Activated CD4-positive, alpha-beta memory T cell treated with anti-CD3 and anti-CD28 coated beads, Interleukin-2, amount 10 ng/mL, durations not matched to agents 7 days and 5 days (primary cell): ENCODE measurements at regions not wholly inside any gene's neighbourhood (a gene's known extent, or its start where the extent isn't known, plus 50 kb on each side); places are given as distances from the start of the nearest gene placed in this dataset.

Experiments used
- CTCF ChIA-PET: fragments of 350-600 bp; sonication (Branson Sonifier 250); formaldehyde crosslinking; loops from one replicate; lab custom pipeline; 2021; ENCODE audit warnings: antibody characterized with exemption, inconsistent platforms; lab: Charles Lee
- POLR2A ChIA-PET: fragments of 350-600 bp; sonication (Branson Sonifier 250); formaldehyde crosslinking; loops from one replicate; lab custom pipeline; 2021; ENCODE audit warnings: antibody characterized with exemption; lab: Charles Lee
- DNase-seq: peaks from one replicate; pipeline ENCODE4 v3.0.0-alpha.2; 2020
- H3K27ac Mint-ChIP-seq: one replicate; pipeline ENCODE4 v1.8.0; 2021; ENCODE audit warnings: mild to moderate bottlenecking, mixed read lengths
- H3K27me3 Mint-ChIP-seq: one replicate; pipeline ENCODE4 v1.8.0; 2021; ENCODE audit warnings: mixed read lengths
- H3K36me3 Mint-ChIP-seq: one replicate; pipeline ENCODE4 v1.8.0; 2021; ENCODE audit warnings: low read depth, mixed read lengths
- H3K4me1 Mint-ChIP-seq: one replicate; pipeline ENCODE4 v1.8.0; 2021; ENCODE audit warnings: mixed read lengths
- H3K4me3 Mint-ChIP-seq: one replicate; pipeline ENCODE4 v1.8.0; 2021; ENCODE audit warnings: mild to moderate bottlenecking, mixed read lengths
- H3K9me3 Mint-ChIP-seq: one replicate; pipeline ENCODE4 v1.8.0; 2021; ENCODE audit warnings: mixed read lengths

DNA sequence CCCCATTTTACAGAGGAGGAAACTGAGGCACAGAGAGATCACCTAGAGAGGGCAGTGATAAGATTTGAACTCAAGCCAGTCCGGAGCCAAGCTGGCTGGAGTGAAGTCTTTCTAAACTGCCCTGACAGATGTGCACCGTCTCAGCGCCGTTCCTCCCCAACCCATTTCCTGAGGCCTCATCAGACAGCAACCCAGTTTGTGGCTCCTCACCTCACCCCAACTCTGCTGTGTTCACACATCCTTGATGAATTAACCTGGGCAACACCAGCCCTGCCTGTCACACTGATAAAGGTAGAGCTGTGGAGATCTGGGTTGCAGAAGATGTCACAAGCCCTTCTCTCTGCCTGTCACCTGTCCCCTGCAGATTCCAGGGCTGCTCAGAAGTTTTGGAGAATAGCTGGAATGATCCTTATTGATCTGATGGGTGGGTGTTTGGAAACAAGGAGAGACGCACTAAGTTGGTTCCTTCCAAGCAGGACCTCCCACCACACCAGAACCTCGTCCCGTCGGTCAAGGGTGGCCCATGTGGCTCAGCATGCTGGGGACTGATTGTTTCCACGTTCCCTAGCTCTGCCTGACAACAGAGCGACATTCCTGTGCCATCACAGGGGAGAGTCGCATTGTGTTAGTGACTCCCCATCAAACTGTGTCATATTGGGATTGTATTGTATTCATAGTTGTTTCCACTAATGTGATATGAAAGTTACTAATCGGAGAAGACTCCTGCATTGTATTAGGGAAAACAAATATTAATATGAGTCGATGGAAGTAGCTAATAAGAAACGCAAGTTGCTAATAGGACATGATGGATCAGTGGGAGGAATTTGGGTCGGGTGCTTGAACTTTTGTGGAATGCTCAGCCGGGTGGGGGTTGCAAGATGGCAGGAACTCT, 200.6 kb downstream of the PHETA1 start:
- DNase-seq = no peak
- H3K4me3 Mint-ChIP-seq = no peak overlapping the region
- H3K36me3 Mint-ChIP-seq = no peaks in the 10 kb centered on the region
- peaks cover 4% of the 10 kb centered on the region for H3K4me1 Mint-ChIP-seq
- no peak overlapping the region for H3K27ac Mint-ChIP-seq
- ChIA-PET CTCF (no interaction called here), POLR2A (no interaction called here)
- peaks cover 4% of the 10 kb centered on the region for H3K27me3 Mint-ChIP-seq
- H3K9me3 Mint-ChIP-seq = no peaks in the 10 kb centered on the region

DNA sequence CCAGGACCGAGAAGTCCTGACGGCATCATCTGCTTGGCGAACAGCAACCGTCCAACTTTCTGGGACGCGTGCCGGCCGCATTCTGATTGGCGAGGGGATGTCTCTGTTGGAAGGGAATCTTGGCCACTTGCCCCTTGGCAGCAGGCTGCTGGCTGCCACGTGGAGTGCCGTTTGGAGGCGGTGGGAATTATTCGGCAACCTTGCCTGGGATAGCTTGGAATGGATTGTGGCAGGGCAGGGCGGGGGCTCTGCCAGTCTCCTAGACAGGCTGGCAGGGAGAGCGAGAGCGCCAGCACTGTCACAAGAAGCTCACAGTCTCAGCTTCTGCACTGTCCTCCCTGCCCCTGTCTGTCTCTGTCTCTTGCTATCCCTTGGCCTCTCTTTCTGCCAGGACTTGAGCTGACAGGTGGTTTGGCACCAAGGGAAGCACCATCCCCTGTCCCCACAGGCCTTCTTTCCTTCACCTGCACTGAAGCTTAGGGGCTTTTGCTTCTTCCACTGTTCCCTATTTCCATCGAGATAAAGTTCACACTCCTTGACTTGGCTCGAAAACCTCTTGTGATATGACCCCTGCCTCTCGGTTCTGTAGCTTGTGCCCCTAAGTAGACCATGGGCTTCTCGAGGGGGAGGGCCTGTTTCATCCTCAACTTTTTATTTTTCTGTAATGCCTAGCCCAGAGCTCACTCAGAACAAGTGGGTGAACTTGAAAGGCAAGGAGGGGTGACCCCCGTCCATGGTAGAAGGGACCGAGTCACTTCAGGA, 201.9 kb downstream of the PHETA1 start:
- Mint-ChIP-seq H3K27me3 (peaks cover 3% of the 10 kb centered on the region), H3K4me3 (no peak overlapping the region), H3K4me1 (peaks cover 4% of the 10 kb centered on the region), H3K9me3 (no peaks in the 10 kb centered on the region), H3K36me3 (no peaks in the 10 kb centered on the region), H3K27ac (no peak overlapping the region)
- no peak for DNase-seq
- ChIA-PET POLR2A (no interaction called here), CTCF (interaction anchor here (0.7 kb wide), 1 partner anchor 9 kb away, joined by 4 read pairs; no protein-coding TSS in a partner anchor)

- ChIA-PET CTCF (no interaction called here), POLR2A (no interaction called here)
- Mint-ChIP-seq H3K27ac (no peak overlapping the region), H3K4me3 (no peak overlapping the region), H3K4me1 (peaks cover 4% of the 10 kb centered on the region), H3K27me3 (no peaks in the 10 kb centered on the region), H3K36me3 (no peaks in the 10 kb centered on the region), H3K9me3 (no peaks in the 10 kb centered on the region)
- DNase-seq = no peak
Measured at GRCh38 chr12:111164833-111165525, 203.9 kb downstream of the PHETA1 start.

- Mint-ChIP-seq H3K4me1 (peaks cover 4% of the 10 kb centered on the region), H3K36me3 (no peaks in the 10 kb centered on the region), H3K9me3 (no peaks in the 10 kb centered on the region), H3K27me3 (no peaks in the 10 kb centered on the region), H3K27ac (no peak overlapping the region), H3K4me3 (no peak overlapping the region)
- POLR2A ChIA-PET = no interaction called here
- CTCF ChIA-PET = no interaction called here
- no peak for DNase-seq
Measured at GRCh38 chr12:111163422-111163821, 205.5 kb downstream of the PHETA1 start.

DNA sequence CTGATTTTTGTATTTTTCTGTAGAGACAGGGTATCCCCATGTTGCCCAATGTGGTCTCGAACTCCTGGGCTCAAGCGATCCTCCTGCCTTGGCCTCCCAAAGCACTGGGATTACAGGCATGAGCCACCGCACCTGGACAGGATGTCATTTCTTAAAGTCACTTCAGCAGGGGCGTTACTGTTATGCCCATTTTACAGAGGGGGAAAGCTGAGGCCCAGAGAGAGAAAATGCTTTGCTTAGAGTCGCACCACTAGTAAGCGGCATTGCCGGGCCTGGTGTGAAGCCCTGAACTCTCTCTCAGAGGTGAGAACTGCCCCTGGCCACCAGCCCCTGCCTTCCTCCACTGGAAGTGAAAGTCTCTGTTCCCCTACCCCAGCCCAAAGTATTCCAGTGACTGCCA, 207.0 kb downstream of the PHETA1 start:
- no peaks in the 10 kb centered on the region for H3K4me1 Mint-ChIP-seq
- H3K27ac Mint-ChIP-seq = no peak overlapping the region
- CTCF ChIA-PET = no interaction called here
- no peak for DNase-seq
- POLR2A ChIA-PET = no interaction called here
- H3K27me3 Mint-ChIP-seq = no peaks in the 10 kb centered on the region
- H3K4me3 Mint-ChIP-seq = no peak overlapping the region
- no peaks in the 10 kb centered on the region for H3K9me3 Mint-ChIP-seq
- no peaks in the 10 kb centered on the region for H3K36me3 Mint-ChIP-seq

- no peaks in the 10 kb centered on the region for H3K36me3 Mint-ChIP-seq
- CTCF ChIA-PET = no interaction called here
- no peak overlapping the region for H3K27ac Mint-ChIP-seq
- peaks cover 2% of the 10 kb centered on the region for H3K27me3 Mint-ChIP-seq
- POLR2A ChIA-PET = no interaction called here
- no peak overlapping the region for H3K4me3 Mint-ChIP-seq
- no peak for DNase-seq
- no peaks in the 10 kb centered on the region for H3K9me3 Mint-ChIP-seq
- no peaks in the 10 kb centered on the region for H3K4me1 Mint-ChIP-seq
Measured at GRCh38 chr12:111160350-111161241, 208.3 kb downstream of the PHETA1 start.

DNA sequence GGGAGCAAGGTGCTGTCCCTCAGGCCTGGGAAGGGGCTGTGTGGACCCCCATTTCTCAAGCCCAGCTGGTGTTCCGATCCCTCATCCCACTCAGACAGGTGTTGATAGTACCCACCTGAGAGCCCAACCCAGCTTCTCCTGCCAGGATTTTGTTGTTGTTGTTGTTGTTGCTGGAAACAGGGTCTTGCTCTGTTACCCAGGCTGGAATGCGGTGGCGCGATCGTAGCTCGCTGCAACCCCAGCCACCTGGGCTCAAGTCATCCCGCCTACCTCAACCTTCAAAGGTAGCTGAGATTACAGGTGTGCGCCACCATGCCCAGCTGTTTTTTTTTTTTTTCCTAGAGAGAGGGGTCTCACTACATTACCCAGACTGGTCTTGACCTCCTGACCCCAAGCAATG, 209.9 kb downstream of the PHETA1 start:
- Mint-ChIP-seq H3K27ac (no peak overlapping the region), H3K27me3 (peaks cover 2% of the 10 kb centered on the region), H3K9me3 (no peaks in the 10 kb centered on the region), H3K4me1 (no peaks in the 10 kb centered on the region), H3K4me3 (no peak overlapping the region), H3K36me3 (no peaks in the 10 kb centered on the region)
- ChIA-PET CTCF (no interaction called here), POLR2A (no interaction called here)
- no peak for DNase-seq

GRCh38 chr12:111157486-111157885, 211.4 kb downstream of the PHETA1 start:
- no peaks in the 10 kb centered on the region for H3K9me3 Mint-ChIP-seq
- H3K4me1 Mint-ChIP-seq = no peaks in the 10 kb centered on the region
- CTCF ChIA-PET = interaction anchor here (0.6 kb wide), 1 partner anchor 1308 kb away, joined by 3 read pairs; no protein-coding TSS in a partner anchor
- H3K36me3 Mint-ChIP-seq = no peaks in the 10 kb centered on the region
- H3K27ac Mint-ChIP-seq = no peak overlapping the region
- H3K27me3 Mint-ChIP-seq = peaks cover 2% of the 10 kb centered on the region
- POLR2A ChIA-PET = no interaction called here
- no peak for DNase-seq
- H3K4me3 Mint-ChIP-seq = no peak overlapping the region

- Mint-ChIP-seq H3K4me3 (no peak overlapping the region), H3K36me3 (no peaks in the 10 kb centered on the region), H3K27ac (no peak overlapping the region), H3K27me3 (peaks cover 6% of the 10 kb centered on the region), H3K4me1 (no peaks in the 10 kb centered on the region), H3K9me3 (no peaks in the 10 kb centered on the region)
- DNase-seq = no peak
- CTCF ChIA-PET = no interaction called here
- POLR2A ChIA-PET = no interaction called here
Measured at GRCh38 chr12:111156304-111156703, 212.6 kb downstream of the PHETA1 start.

- DNase-seq = no peak
- POLR2A ChIA-PET = no interaction called here
- H3K4me3 Mint-ChIP-seq = no peak overlapping the region
- no peaks in the 10 kb centered on the region for H3K4me1 Mint-ChIP-seq
- H3K27ac Mint-ChIP-seq = no peak overlapping the region
- H3K27me3 Mint-ChIP-seq = peaks cover 6% of the 10 kb centered on the region
- no peaks in the 10 kb centered on the region for H3K36me3 Mint-ChIP-seq
- CTCF ChIA-PET = no interaction called here
- no peaks in the 10 kb centered on the region for H3K9me3 Mint-ChIP-seq
Measured at GRCh38 chr12:111155521-111155920, 213.4 kb downstream of the PHETA1 start.

DNA sequence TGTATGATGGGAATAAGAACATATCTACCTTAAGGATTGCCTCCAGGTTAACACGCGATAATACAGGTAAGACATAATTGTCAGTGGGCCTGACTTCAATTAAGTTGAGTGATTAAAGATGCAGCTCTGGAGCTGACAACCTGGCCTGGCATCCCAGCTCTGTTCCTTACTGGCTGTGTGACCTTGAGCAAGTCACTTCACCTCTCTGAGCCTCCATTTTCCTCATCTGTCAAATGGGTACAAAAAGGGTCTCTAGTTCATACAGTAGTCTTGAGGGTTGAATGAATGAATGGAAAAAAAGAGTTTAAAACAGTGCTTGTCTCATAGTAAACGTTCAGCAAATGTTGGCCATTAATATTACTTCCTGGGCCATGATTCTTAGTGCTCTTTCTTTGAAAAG, 213.9 kb downstream of the PHETA1 start:
- H3K27ac Mint-ChIP-seq = no peak overlapping the region
- H3K4me1 Mint-ChIP-seq = no peaks in the 10 kb centered on the region
- ChIA-PET CTCF (no interaction called here), POLR2A (no interaction called here)
- H3K9me3 Mint-ChIP-seq = no peaks in the 10 kb centered on the region
- peaks cover 8% of the 10 kb centered on the region for H3K27me3 Mint-ChIP-seq
- DNase-seq = no peak
- no peaks in the 10 kb centered on the region for H3K36me3 Mint-ChIP-seq
- no peak overlapping the region for H3K4me3 Mint-ChIP-seq

- no peak overlapping the region for H3K4me3 Mint-ChIP-seq
- no peak for DNase-seq
- no peak overlapping the region for H3K27ac Mint-ChIP-seq
- no peaks in the 10 kb centered on the region for H3K36me3 Mint-ChIP-seq
- POLR2A ChIA-PET = no interaction called here
- H3K4me1 Mint-ChIP-seq = no peaks in the 10 kb centered on the region
- H3K27me3 Mint-ChIP-seq = peaks cover 8% of the 10 kb centered on the region
- CTCF ChIA-PET = no interaction called here
- H3K9me3 Mint-ChIP-seq = no peaks in the 10 kb centered on the region
Measured at GRCh38 chr12:111154147-111154834, 214.6 kb downstream of the PHETA1 start.
